ENCODE measurements at regions not wholly inside any gene's neighbourhood (a gene's known extent, or its start where the extent isn't known, plus 50 kb on each side); places are given as distances from the start of the nearest gene placed in this dataset.
"Not testable (repeated sequence)": the region's sequence is repeated elsewhere in the genome, so short reads cannot be mapped to it uniquely, and the experiment has no call there.

GRCh38 chr10:90293616-90294015, 564.2 kb downstream of the HTR7 start:
- Mint-ChIP-seq H3K9me3 (no peaks in the 10 kb centered on the region), H3K4me1 (peaks cover 4% of the 10 kb centered on the region), H3K4me3 (no peak overlapping the region), H3K36me3 (no peaks in the 10 kb centered on the region), H3K27me3 (peaks cover 14% of the 10 kb centered on the region), H3K27ac (no peak overlapping the region)
- no peak for ATAC-seq

- H3K36me3 Mint-ChIP-seq, H3K27ac Mint-ChIP-seq, H3K4me1 Mint-ChIP-seq, H3K4me3 Mint-ChIP-seq, ATAC-seq, H3K9me3 Mint-ChIP-seq: not testable (repeated sequence)
- peaks cover 14% of the 10 kb centered on the region for H3K27me3 Mint-ChIP-seq
Measured at GRCh38 chr10:90294821-90295540, 562.9 kb downstream of the HTR7 start.

GRCh38 chr10:90302031-90302430, 555.8 kb downstream of the HTR7 start:
- not testable (repeated sequence) for H3K4me1 Mint-ChIP-seq, H3K4me3 Mint-ChIP-seq, H3K9me3 Mint-ChIP-seq, H3K36me3 Mint-ChIP-seq, H3K27ac Mint-ChIP-seq, ATAC-seq
- peaks cover 14% of the 10 kb centered on the region for H3K27me3 Mint-ChIP-seq

- no peaks in the 10 kb centered on the region for H3K4me1 Mint-ChIP-seq
- no peak for ATAC-seq
- no peaks in the 10 kb centered on the region for H3K36me3 Mint-ChIP-seq
- H3K27me3 Mint-ChIP-seq, result peaks cover 10% of the 10 kb centered on the region
- H3K9me3 Mint-ChIP-seq, result no peaks in the 10 kb centered on the region
- no peak overlapping the region for H3K4me3 Mint-ChIP-seq
- H3K27ac Mint-ChIP-seq, result no peak overlapping the region
Measured at GRCh38 chr10:90302758-90303481, 554.9 kb downstream of the HTR7 start.

- Mint-ChIP-seq H3K4me3 (no peak overlapping the region), H3K27me3 (peaks cover 10% of the 10 kb centered on the region), H3K9me3 (peaks cover 3% of the 10 kb centered on the region), H3K36me3 (no peaks in the 10 kb centered on the region), H3K4me1 (no peaks in the 10 kb centered on the region), H3K27ac (no peak overlapping the region)
- no peak for ATAC-seq
Measured at GRCh38 chr10:90304533-90304932, 553.3 kb downstream of the HTR7 start.

GRCh38 chr10:90306187-90306586, 551.7 kb downstream of the HTR7 start:
- ATAC-seq, result no peak
- no peaks in the 10 kb centered on the region for H3K4me1 Mint-ChIP-seq
- no peaks in the 10 kb centered on the region for H3K36me3 Mint-ChIP-seq
- no peak overlapping the region for H3K4me3 Mint-ChIP-seq
- H3K27me3 Mint-ChIP-seq, result peaks cover 10% of the 10 kb centered on the region
- peaks cover 3% of the 10 kb centered on the region for H3K9me3 Mint-ChIP-seq
- H3K27ac Mint-ChIP-seq, result no peak overlapping the region

- H3K27me3 Mint-ChIP-seq, result peaks cover 10% of the 10 kb centered on the region
- H3K4me3 Mint-ChIP-seq, result no peak overlapping the region
- no peak for ATAC-seq
- H3K27ac Mint-ChIP-seq, result no peak overlapping the region
- peaks cover 3% of the 10 kb centered on the region for H3K9me3 Mint-ChIP-seq
- H3K36me3 Mint-ChIP-seq, result no peaks in the 10 kb centered on the region
- no peaks in the 10 kb centered on the region for H3K4me1 Mint-ChIP-seq
Measured at GRCh38 chr10:90308223-90308622, 549.6 kb downstream of the HTR7 start.

GRCh38 chr10:90313576-90314325, 544.1 kb downstream of the HTR7 start:
- H3K36me3 Mint-ChIP-seq, result no peaks in the 10 kb centered on the region
- no peak overlapping the region for H3K4me3 Mint-ChIP-seq
- H3K27me3 Mint-ChIP-seq, result no peaks in the 10 kb centered on the region
- H3K9me3 Mint-ChIP-seq, result peaks cover 2% of the 10 kb centered on the region
- no peak for ATAC-seq
- peaks cover 4% of the 10 kb centered on the region for H3K4me1 Mint-ChIP-seq
- H3K27ac Mint-ChIP-seq, result no peak overlapping the region

- no peak for ATAC-seq
- H3K27me3 Mint-ChIP-seq, result no peaks in the 10 kb centered on the region
- H3K4me3 Mint-ChIP-seq, result no peak overlapping the region
- H3K4me1 Mint-ChIP-seq, result peaks cover 6% of the 10 kb centered on the region
- no peaks in the 10 kb centered on the region for H3K36me3 Mint-ChIP-seq
- H3K27ac Mint-ChIP-seq, result no peak overlapping the region
- H3K9me3 Mint-ChIP-seq, result no peaks in the 10 kb centered on the region
Measured at GRCh38 chr10:90314718-90315117, 543.1 kb downstream of the HTR7 start.

- H3K27me3 Mint-ChIP-seq, result no peaks in the 10 kb centered on the region
- ATAC-seq, result no peak
- no peaks in the 10 kb centered on the region for H3K36me3 Mint-ChIP-seq
- H3K27ac Mint-ChIP-seq, result no peak overlapping the region
- no peak overlapping the region for H3K4me3 Mint-ChIP-seq
- H3K9me3 Mint-ChIP-seq, result no peaks in the 10 kb centered on the region
- peaks cover 6% of the 10 kb centered on the region for H3K4me1 Mint-ChIP-seq
Measured at GRCh38 chr10:90317172-90317571, 540.7 kb downstream of the HTR7 start.

GRCh38 chr10:90318659-90319058, 539.2 kb downstream of the HTR7 start:
- Mint-ChIP-seq H3K27me3 (no peaks in the 10 kb centered on the region), H3K4me1 (peaks cover 6% of the 10 kb centered on the region), H3K9me3 (no peaks in the 10 kb centered on the region), H3K4me3 (no peak overlapping the region), H3K36me3 (no peaks in the 10 kb centered on the region), H3K27ac (no peak overlapping the region)
- ATAC-seq, result no peak

GRCh38 chr10:90319188-90319914, 538.5 kb downstream of the HTR7 start:
- H3K36me3 Mint-ChIP-seq, result no peaks in the 10 kb centered on the region
- H3K9me3 Mint-ChIP-seq, result no peaks in the 10 kb centered on the region
- peaks cover 6% of the 10 kb centered on the region for H3K4me1 Mint-ChIP-seq
- no peak overlapping the region for H3K4me3 Mint-ChIP-seq
- no peaks in the 10 kb centered on the region for H3K27me3 Mint-ChIP-seq
- H3K27ac Mint-ChIP-seq, result no peak overlapping the region
- ATAC-seq, result peak; percentile 83

- Mint-ChIP-seq H3K27ac (no peak overlapping the region), H3K4me1 (peaks cover 6% of the 10 kb centered on the region), H3K9me3 (no peaks in the 10 kb centered on the region), H3K27me3 (no peaks in the 10 kb centered on the region), H3K4me3 (no peak overlapping the region), H3K36me3 (no peaks in the 10 kb centered on the region)
- ATAC-seq, result no peak
Measured at GRCh38 chr10:90321132-90321816, 536.6 kb downstream of the HTR7 start.

GRCh38 chr10:90326498-90327267, 531.2 kb downstream of the HTR7 start:
- Mint-ChIP-seq H3K9me3 (no peaks in the 10 kb centered on the region), H3K27me3 (no peaks in the 10 kb centered on the region), H3K36me3 (no peaks in the 10 kb centered on the region), H3K4me3 (no peak overlapping the region), H3K4me1 (no peaks in the 10 kb centered on the region), H3K27ac (no peak overlapping the region)
- ATAC-seq, result no peak
